HCT116 (cell line): ENCODE measurements at regions not wholly inside any gene's neighbourhood (a gene's known extent, or its start where the extent isn't known, plus 50 kb on each side); places are given as distances from the start of the nearest gene placed in this dataset.

Experiments used
- ATAC-seq: fragments of 200-7000 bp; cut with Tn5 transposase; 2 replicates; pipeline ENCODE4 v1.9.1; 2020; ENCODE audit warnings: mild to moderate bottlenecking, moderate library complexity
- BruUV-seq: library from RNA; stranded (reverse); fragments of 400-500 nt; replicated peaks from 2 replicates; lab custom pipeline; 2021; lab: Mats Ljungman, UMichigan
- CTCF ChIA-PET: fragments of 300-600 bp; sonication (Branson Sonifier 250); formaldehyde crosslinking; loops from one replicate; lab custom pipeline; 2021; ENCODE audit warnings: antibody characterized with exemption; lab: Charles Lee
- POLR2A ChIA-PET: fragments of 300-600, 350-600 bp; sonication (Branson Sonifier 250); formaldehyde crosslinking; loops from one replicate; lab custom pipeline; 2021; ENCODE audit warnings: antibody characterized with exemption; lab: Charles Lee
- RAD21 ChIA-PET, 2 experiments: fragments of 300-600 bp; sonication (Branson Sonifier 250); formaldehyde crosslinking; loops; one replicate each; lab custom pipeline; 2023; ENCODE audit warnings: low total read pairs in 2 of 2; ENCODE audit not compliant: uncharacterized antibody in 2 of 2, unreplicated experiment in 2 of 2, low non-redundant PET in 1 of 2; lab: Charles Lee
- DNase-seq: peaks from one replicate; pipeline ENCODE4 v3.0.0-alpha.2; 2010; ENCODE audit warnings: low read depth, low spot score
- H2AFZ ChIP-seq: fragments of 200-600 bp; shearing (Covaris generic), sonication (generic); 2 replicates; pipeline ENCODE4 v1.6.1; 2017; ENCODE audit warnings: low read depth, mixed run types, mixed read lengths, antibody characterized with exemption, low read length; ENCODE audit not compliant: poor library complexity, severe bottlenecking
- H3K27ac ChIP-seq: 2 replicates; pipeline ENCODE4 v1.5.1; 2012; ENCODE audit warnings: low read depth, low read length
- H3K27me3 ChIP-seq: fragments of 200-600 bp; sonication (generic); 2 replicates; pipeline ENCODE4 v1.6.1; 2016; ENCODE audit warnings: mixed run types, low read length, mixed read lengths; ENCODE audit not compliant: insufficient read depth
- H3K36me3 ChIP-seq, 2 experiments: fragments of 200-500 bp in 1 of 2; fragments of 200-600 bp in 1 of 2; sonication (Bioruptor generic) in 1 of 2; sonication (generic) in 1 of 2; 2 replicates each; pipeline versions ENCODE4 v1.5.1 to v1.6.1; 2014 to 2016; ENCODE audit warnings: low read length in 2 of 2, inconsistent platforms in 1 of 2, mixed read lengths in 1 of 2, mixed run types in 1 of 2; ENCODE audit not compliant: insufficient read depth in 2 of 2, control insufficient read depth in 1 of 2
- H3K4me1 ChIP-seq, 2 experiments: fragments of 200-600 bp in 1 of 2; sonication (generic) in 1 of 2; 2 replicates each; pipeline versions ENCODE4 v1.5.1 to v1.6.1; 2012 to 2017; ENCODE audit warnings: low read length in 2 of 2, inconsistent platforms in 1 of 2, mild to moderate bottlenecking in 1 of 2, mixed read lengths in 1 of 2, mixed run types in 1 of 2, moderate library complexity in 1 of 2; ENCODE audit not compliant: insufficient read depth in 2 of 2, control insufficient read depth in 1 of 2
- H3K4me2 ChIP-seq: fragments of 200-600 bp; sonication (generic); 2 replicates; pipeline ENCODE4 v1.6.1; 2017; ENCODE audit warnings: mixed run types, low read length, mixed read lengths
- H3K4me3 ChIP-seq, 2 experiments: fragments of 200-600 bp in 1 of 2; sonication (generic) in 1 of 2; replicated peaks in 1 of 2; 2 replicates each; pipeline ENCODE4 v1.5.1; 2011 to 2016; ENCODE audit warnings: low read length in 2 of 2, control low read depth in 1 of 2, low read depth in 1 of 2, mild to moderate bottlenecking in 1 of 2, mixed read lengths in 1 of 2, mixed run types in 1 of 2
- H3K79me2 ChIP-seq: fragments of 200-600 bp; sonication (generic); 2 replicates; pipeline ENCODE4 v1.6.1; 2017; ENCODE audit warnings: mild to moderate bottlenecking, mixed run types, low read length, moderate library complexity, mixed read lengths; ENCODE audit not compliant: insufficient read depth
- H3K9ac ChIP-seq: fragments of 200-600 bp; sonication (generic); 2 replicates; pipeline ENCODE4 v1.6.1; 2016; ENCODE audit warnings: low read length, mixed read lengths
- H3K9me2 ChIP-seq: fragments of 200-600 bp; sonication (generic), shearing (Covaris generic); 2 replicates; pipeline ENCODE4 v1.6.1; 2017; ENCODE audit warnings: mixed run types, mild to moderate bottlenecking, moderate library complexity; ENCODE audit not compliant: insufficient read depth
- H3K9me3 ChIP-seq, 2 experiments: fragments of 200-500 bp in 1 of 2; fragments of 200-600 bp in 1 of 2; sonication (Bioruptor generic) in 1 of 2; sonication (generic) in 1 of 2; 2 replicates each; pipeline ENCODE4 v1.6.1; 2014 to 2017; ENCODE audit warnings: low read length in 2 of 2, mixed read lengths in 2 of 2, inconsistent platforms in 1 of 2, low read depth in 1 of 2, mild to moderate bottlenecking in 1 of 2, mixed run types in 1 of 2, moderate library complexity in 1 of 2; ENCODE audit not compliant: control insufficient read depth in 1 of 2, insufficient read depth in 1 of 2
- H4K20me1 ChIP-seq: fragments of 200-600 bp; sonication (generic), shearing (Covaris generic); 2 replicates; pipeline ENCODE4 v1.6.1; 2017; ENCODE audit warnings: mixed run types, mild to moderate bottlenecking, moderate library complexity; ENCODE audit not compliant: insufficient read depth
- ATF3 ChIP-seq: IDR thresholded peaks from 2 replicates; pipeline ENCODE4 v1.6.1; 2012
- CBX3 ChIP-seq: IDR thresholded peaks from 2 replicates; pipeline ENCODE4 v1.6.1; 2012; ENCODE audit warnings: low read depth
- CEBPB ChIP-seq: IDR thresholded peaks from 2 replicates; pipeline ENCODE4 v1.6.1; 2012; ENCODE audit warnings: low read depth
- CTCF ChIP-seq, 3 experiments: fragments of 200-600 bp in 1 of 3; sonication (generic) in 1 of 3; IDR thresholded peaks in 2 of 3; conservative IDR thresholded peaks in 1 of 3; 2 replicates each; pipeline ENCODE4 v1.5.1; 2012 to 2017; ENCODE audit warnings: low read depth in 2 of 3, low read length in 2 of 3, antibody characterized with exemption in 1 of 3, borderline replicate concordance in 1 of 3, control low read depth in 1 of 3, mild to moderate bottlenecking in 1 of 3, mixed read lengths in 1 of 3, mixed run types in 1 of 3, moderate library complexity in 1 of 3; ENCODE audit not compliant: insufficient read depth in 1 of 3
- EGR1 ChIP-seq: IDR thresholded peaks from 2 replicates; pipeline ENCODE4 v1.6.1; 2012; ENCODE audit warnings: low read depth
- EZH2 ChIP-seq: fragments of 200-600 bp; sonication (generic); IDR thresholded peaks from 2 replicates; pipeline ENCODE4 v1.6.1; 2017; ENCODE audit warnings: antibody characterized with exemption, mixed run types
- EZH2phosphoT487 ChIP-seq: fragments of 200-600 bp; IDR thresholded peaks from 2 replicates; pipeline ENCODE4 v1.6.1; 2018; ENCODE audit warnings: antibody characterized with exemption, borderline replicate concordance
- FOSL1 ChIP-seq: IDR thresholded peaks from 2 replicates; pipeline ENCODE4 v1.6.1; 2012; ENCODE audit warnings: low read depth
- JUND ChIP-seq: IDR thresholded peaks from 2 replicates; pipeline ENCODE4 v1.6.1; 2012
- POLR2A ChIP-seq: IDR thresholded peaks from 2 replicates; pipeline ENCODE4 v1.7.0; 2011; ENCODE audit warnings: borderline replicate concordance; ENCODE audit not compliant: insufficient read depth, insufficient read length; ENCODE audit errors: extremely low read depth
- POLR2AphosphoS5 ChIP-seq: IDR thresholded peaks from 2 replicates; pipeline ENCODE4 v1.6.1; 2011; ENCODE audit warnings: mild to moderate bottlenecking, low read depth, low read length, moderate library complexity
- RAD21 ChIP-seq: IDR thresholded peaks from 2 replicates; pipeline ENCODE4 v1.6.1; 2012; ENCODE audit warnings: low read depth, mild to moderate bottlenecking
- SP1 ChIP-seq: IDR thresholded peaks from 2 replicates; pipeline ENCODE4 v1.6.1; 2012; ENCODE audit warnings: low read depth
- SRF ChIP-seq: IDR thresholded peaks from 2 replicates; pipeline ENCODE4 v1.6.1; 2012; ENCODE audit warnings: low read depth
- TCF7L2 ChIP-seq: IDR thresholded peaks from 2 replicates; pipeline ENCODE4 v1.7.0; 2011; ENCODE audit warnings: borderline replicate concordance, inconsistent platforms; ENCODE audit not compliant: insufficient read depth, insufficient read length; ENCODE audit errors: extremely low read depth
- ZBTB33 ChIP-seq: IDR thresholded peaks from 2 replicates; pipeline ENCODE4 v1.6.1; 2011; ENCODE audit warnings: mild to moderate bottlenecking, low read length, moderate library complexity; ENCODE audit not compliant: insufficient replicate concordance; ENCODE audit errors: extremely low read depth
- ZFX ChIP-seq: fragments of 450-650 bp; IDR thresholded peaks from 2 replicates; pipeline ENCODE4 v1.6.1; 2017
- ZNF274 ChIP-seq: fragments of 200-500 bp; sonication (Bioruptor generic); IDR thresholded peaks from 2 replicates; pipeline ENCODE4 v1.6.1; 2014; ENCODE audit warnings: mild to moderate bottlenecking, low read depth, low read length, inconsistent platforms
- intact Hi-C: fragments of 100-400 bp; cut with micrococcal nuclease; formaldehyde crosslinking; loops from 2 replicates; pipeline ENCODE4 v1.10.0; 2022

DNA sequence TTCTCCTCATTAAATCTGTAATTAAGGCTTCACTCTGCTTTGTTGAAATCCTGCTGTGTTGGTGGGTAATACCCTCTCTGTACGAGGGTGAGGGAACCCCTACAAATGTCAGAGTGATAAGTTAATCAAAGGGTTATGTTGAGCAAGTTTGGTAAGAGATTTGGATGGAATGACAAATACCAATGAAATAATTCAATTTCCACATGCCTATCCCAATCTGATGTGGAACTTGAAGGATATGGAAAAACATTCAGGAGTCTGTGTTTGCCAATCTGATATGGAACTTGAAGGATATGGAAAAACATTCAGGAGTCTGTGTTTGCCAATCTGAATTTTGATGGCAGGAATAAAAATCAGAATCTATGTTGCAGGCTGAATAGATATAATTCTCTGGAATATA lies 910.2 kb downstream of the TUSC7 start:
- DNase-seq (no peak), ATAC-seq (no peak)
- Histone ChIP-seq H3K79me2 (no peaks in the 10 kb centered on the region), H3K9me2 (no peaks in the 10 kb centered on the region), H2AFZ (no peak overlapping the region), H3K27ac (no peak overlapping the region), H3K9ac (no peak overlapping the region), H3K27me3 (no peaks in the 10 kb centered on the region), H3K4me1 (no peaks in the 10 kb centered on the region), H4K20me1 (no peaks in the 10 kb centered on the region), H3K4me3 (no peak overlapping the region), H3K36me3 (no peaks in the 10 kb centered on the region), H3K9me3 (no peaks in the 10 kb centered on the region), H3K4me2 (no peak overlapping the region)
- POLR2A ChIA-PET: no interaction called here
- CTCF ChIA-PET: no interaction called here
- intact Hi-C loops: no loop called here
- RAD21 ChIA-PET: no interaction called here
- TF ChIP-seq POLR2A (no peak), ZNF274 (no peak), SP1 (no peak), RAD21 (no peak), CTCF (IDR thresholded peaks at IDR 0.05 in 2 of 3, conservative IDR thresholded peaks at IDR 0.05 in 1 of 3; ENCODE audit: borderline replicate concordance in 1 of 3, insufficient read depth in 1 of 3, low read depth in 2 of 3, low read length in 2 of 3) (no peak), JUND (no peak), EZH2 (no peak), CBX3 (no peak), EZH2phosphoT487 (no peak), FOSL1 (no peak), POLR2AphosphoS5 (no peak), ZBTB33 (no peak), ZFX (no peak), EGR1 (no peak), TCF7L2 (no peak), SRF (no peak), CEBPB (no peak), ATF3 (no peak)
- BruUV-seq: no TSS peak
